Psoas muscle (tissue), 7 donors: ENCODE measurements at regions not wholly inside any gene's neighbourhood (a gene's known extent, or its start where the extent isn't known, plus 50 kb on each side); places are given as distances from the start of the nearest gene placed in this dataset.

Source experiments
- ATAC-seq, 4 donors: fragments of 200-7000 bp; cut with Tn5 transposase; one replicate each; pipeline ENCODE4 v1.9.1; 2020; ENCODE audit warnings: moderate library complexity in 3 of 4, mild to moderate bottlenecking in 2 of 4
- DNase-seq, 2 donors: peaks; one replicate each; pipeline ENCODE4 v3.0.0-alpha.2; 2020
- H3K27ac ChIP-seq: fragments of 200-600 bp; one replicate; pipeline ENCODE4 v1.8.0; 2022
- H3K27me3 ChIP-seq, 3 donors: fragments of 200-600 bp in 1 of 3; one replicate each; pipeline versions ENCODE4 v1.6.1 to v1.8.0; 2013 to 2022; ENCODE audit warnings: low read length in 2 of 3, mild to moderate bottlenecking in 2 of 3, moderate library complexity in 1 of 3; ENCODE audit not compliant: insufficient read depth in 3 of 3
- H3K36me3 ChIP-seq, 2 donors: fragments of 200-600 bp in 1 of 2; one replicate each; pipeline versions ENCODE4 v1.6.1 to v1.8.0; 2013 to 2022; ENCODE audit warnings: low read depth in 1 of 2, mild to moderate bottlenecking in 1 of 2, moderate library complexity in 1 of 2; ENCODE audit not compliant: insufficient read depth in 1 of 2
- H3K4me1 ChIP-seq: fragments of 200-600 bp; one replicate; pipeline ENCODE4 v1.8.0; 2022
- H3K4me3 ChIP-seq: fragments of 200-600 bp; one replicate; pipeline ENCODE4 v1.8.0; 2022; ENCODE audit warnings: mild to moderate bottlenecking
- H3K9me3 ChIP-seq: fragments of 200-600 bp; one replicate; pipeline ENCODE4 v1.8.0; 2022
- WGBS, 3 donors: extraction: QIAGEN DNeasy Blood & Tissue Kit; methylation state at CpG; one replicate each; pipeline versions ENCODE4 v1.1.6 to v1.1.7; 2013; 5-methylcytosine and 5-hydroxymethylcytosine counted together
- intact Hi-C, 2 donors: fragments of 100-400 bp; cut with DNase I; formaldehyde crosslinking; loops; one replicate each; pipeline versions ENCODE4 v1.11.0 to v1.14.2; 2022
- TF ChIP-seq, protein P1 (sequence below): fragments of 200-600 bp; IDR thresholded peaks from one replicate; pipeline ENCODE4 v1.8.0; 2022; ENCODE audit warnings: antibody characterized with exemption
- donor health status: healthy with polysubstance abuse.
- donor health status: DM: no; HTN: no; CAD: no; lungs with moderate emphysema.
- donor health status: Bipolar disorder and iron deficiency.
- donor health status: healthy.
- donor health status: DM: yes; HTN: yes; CAD: no.
- donor health status: DM: no; HTN: no; CAD: no.
- donor health status: DM: yes; HTN: yes; CAD: no.

DNA sequence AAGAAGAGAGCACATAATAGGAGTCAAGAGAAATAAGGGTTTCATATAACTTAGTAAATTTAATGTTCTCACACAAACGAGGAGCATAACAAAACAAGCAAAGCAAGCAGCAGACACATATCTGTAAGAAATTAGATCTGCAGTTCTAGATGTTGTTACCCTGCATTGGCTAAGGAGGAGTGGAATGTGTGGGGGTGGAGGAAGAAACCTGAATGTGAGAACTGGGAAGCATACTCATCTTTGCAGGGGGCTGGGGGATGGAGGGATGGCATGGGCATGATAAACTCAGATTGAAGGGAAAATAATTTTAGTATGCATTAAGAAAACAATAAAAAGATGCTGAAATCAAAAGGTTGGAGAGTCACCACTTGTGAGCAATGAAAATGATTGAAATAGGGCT lies 255.0 kb downstream of the LIG4 start:
- DNase-seq (no peak), ATAC-seq (no peak)
- WGBS, 3 donors, result 11 to 14% (median 13%) methylated on average over 1 of the region's 1 CpG
- Histone ChIP-seq H3K4me1 (no peaks in the 10 kb centered on the region), H3K4me3 (no peak overlapping the region), H3K27me3 (no peaks in the 10 kb centered on the region), H3K36me3 (no peaks in the 10 kb centered on the region), H3K9me3 (no peaks in the 10 kb centered on the region), H3K27ac (no peak overlapping the region)
- intact Hi-C loops, result no loop called here
- TF ChIP-seq, protein P1, sequence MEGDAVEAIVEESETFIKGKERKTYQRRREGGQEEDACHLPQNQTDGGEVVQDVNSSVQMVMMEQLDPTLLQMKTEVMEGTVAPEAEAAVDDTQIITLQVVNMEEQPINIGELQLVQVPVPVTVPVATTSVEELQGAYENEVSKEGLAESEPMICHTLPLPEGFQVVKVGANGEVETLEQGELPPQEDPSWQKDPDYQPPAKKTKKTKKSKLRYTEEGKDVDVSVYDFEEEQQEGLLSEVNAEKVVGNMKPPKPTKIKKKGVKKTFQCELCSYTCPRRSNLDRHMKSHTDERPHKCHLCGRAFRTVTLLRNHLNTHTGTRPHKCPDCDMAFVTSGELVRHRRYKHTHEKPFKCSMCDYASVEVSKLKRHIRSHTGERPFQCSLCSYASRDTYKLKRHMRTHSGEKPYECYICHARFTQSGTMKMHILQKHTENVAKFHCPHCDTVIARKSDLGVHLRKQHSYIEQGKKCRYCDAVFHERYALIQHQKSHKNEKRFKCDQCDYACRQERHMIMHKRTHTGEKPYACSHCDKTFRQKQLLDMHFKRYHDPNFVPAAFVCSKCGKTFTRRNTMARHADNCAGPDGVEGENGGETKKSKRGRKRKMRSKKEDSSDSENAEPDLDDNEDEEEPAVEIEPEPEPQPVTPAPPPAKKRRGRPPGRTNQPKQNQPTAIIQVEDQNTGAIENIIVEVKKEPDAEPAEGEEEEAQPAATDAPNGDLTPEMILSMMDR, result no peak

DNA sequence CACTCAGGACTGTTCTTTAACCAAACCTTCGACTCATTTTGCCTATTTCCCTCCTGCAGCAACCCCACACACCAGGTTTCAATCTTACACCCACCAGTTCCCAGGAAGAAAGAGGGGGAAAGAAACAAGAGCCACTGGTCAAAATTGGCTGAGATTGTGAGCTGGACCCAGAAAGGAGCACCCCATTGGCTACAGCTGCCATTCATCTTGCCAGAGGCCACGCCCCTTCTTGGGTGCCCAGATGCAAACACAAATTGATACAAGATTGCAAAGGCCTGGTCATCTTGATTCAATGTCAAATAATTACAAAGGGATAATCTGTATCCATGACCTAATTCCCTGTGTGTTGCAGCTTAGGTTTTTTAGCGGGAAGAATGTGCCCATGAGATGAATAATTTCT lies 258.4 kb downstream of the LIG4 start:
- 72 to 74% (median 73%) methylated on average over 3 of the region's 3 CpGs for WGBS, 3 donors
- no peak for DNase-seq
- no peaks in the 10 kb centered on the region for H3K27me3 ChIP-seq
- H3K9me3 ChIP-seq, result no peaks in the 10 kb centered on the region
- H3K4me1 ChIP-seq, result no peaks in the 10 kb centered on the region
- H3K4me3 ChIP-seq, result no peak overlapping the region
- TF ChIP-seq, protein P1, result no peak
- no peaks in the 10 kb centered on the region for H3K36me3 ChIP-seq
- intact Hi-C loops, result no loop called here
- ATAC-seq, result no peak
- H3K27ac ChIP-seq, result no peak overlapping the region

DNA sequence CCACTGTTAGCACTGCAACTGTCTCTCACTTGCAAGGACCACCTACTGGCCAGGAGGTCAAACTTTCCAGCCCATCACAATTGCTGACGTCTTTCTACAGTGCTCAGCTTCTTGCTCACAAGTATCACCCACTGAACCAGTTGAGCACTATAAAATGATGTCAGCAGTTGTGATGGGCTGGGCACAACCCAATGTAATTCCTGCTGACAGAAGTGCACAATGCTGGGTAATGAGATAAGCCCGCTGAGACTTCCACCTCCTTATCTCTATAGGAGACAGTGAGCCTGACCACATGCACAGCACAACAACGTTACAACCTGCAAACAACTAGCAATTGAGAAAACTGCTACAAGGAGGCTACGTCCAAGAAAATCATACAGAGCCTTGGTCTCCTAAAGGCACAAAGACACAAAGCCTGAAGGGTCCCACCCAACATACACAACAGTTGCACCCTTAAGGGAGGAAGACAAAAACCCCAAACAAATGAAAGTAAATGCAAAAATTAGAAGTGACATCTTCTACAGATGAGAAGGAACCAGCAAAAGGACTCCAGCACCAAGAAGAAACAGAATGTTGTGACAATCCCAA lies 273.2 kb downstream of the LIG4 start:
- 74 to 85% (median 82%) methylated on average over 4 of the region's 4 CpGs for WGBS, 3 donors
- Histone ChIP-seq H3K4me3 (no peak overlapping the region), H3K9me3 (peaks cover 10% of the 10 kb centered on the region), H3K27ac (no peak overlapping the region), H3K27me3 (no peaks in the 10 kb centered on the region), H3K36me3 (no peaks in the 10 kb centered on the region), H3K4me1 (no peaks in the 10 kb centered on the region)
- intact Hi-C loops, result no loop called here
- ATAC-seq, result no peak
- DNase-seq, result no peak
- TF ChIP-seq, protein P1, result no peak

DNA sequence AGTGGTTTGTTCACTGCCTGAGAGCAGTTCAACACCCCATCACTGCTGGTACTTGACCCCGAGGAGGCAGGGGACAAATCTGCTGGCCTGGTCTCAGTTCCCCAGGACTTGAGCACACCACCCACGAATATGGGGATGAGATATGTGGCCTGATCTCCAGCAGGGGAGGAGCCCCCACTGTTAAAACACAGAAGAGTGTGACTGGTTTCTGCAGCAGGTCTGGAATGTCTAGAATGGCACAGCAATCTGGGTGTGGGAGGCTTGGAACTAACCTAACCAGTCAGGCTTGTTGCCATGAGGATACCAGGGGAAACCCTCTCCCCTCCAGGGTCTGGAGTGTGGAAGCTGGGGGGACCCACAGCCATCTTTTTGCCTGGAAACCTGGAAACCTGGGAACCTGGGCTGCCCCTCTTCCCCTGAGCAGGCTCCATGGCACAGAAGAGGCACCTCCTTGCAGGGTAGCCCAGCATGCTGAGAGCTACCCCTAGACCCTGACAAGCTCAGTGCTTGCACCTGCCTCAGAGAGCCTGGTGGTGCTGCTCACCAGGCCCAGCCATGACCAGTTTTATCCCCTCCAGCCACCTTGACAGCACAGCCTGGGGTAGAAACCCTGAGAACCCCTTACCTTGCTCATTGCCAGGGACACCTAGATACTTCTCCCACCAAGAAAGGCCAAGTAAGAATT lies 273.8 kb downstream of the LIG4 start:
- TF ChIP-seq, protein P1, result no peak
- no peak for DNase-seq
- Histone ChIP-seq H3K27ac (no peak overlapping the region), H3K36me3 (no peaks in the 10 kb centered on the region), H3K4me3 (no peak overlapping the region), H3K4me1 (no peaks in the 10 kb centered on the region), H3K9me3 (peaks cover 10% of the 10 kb centered on the region), H3K27me3 (no peaks in the 10 kb centered on the region)
- no peak for ATAC-seq
- intact Hi-C loops, result no loop called here
- 57 to 63% (median 60%) methylated on average over 2 of the region's 2 CpGs for WGBS, 3 donors

DNA sequence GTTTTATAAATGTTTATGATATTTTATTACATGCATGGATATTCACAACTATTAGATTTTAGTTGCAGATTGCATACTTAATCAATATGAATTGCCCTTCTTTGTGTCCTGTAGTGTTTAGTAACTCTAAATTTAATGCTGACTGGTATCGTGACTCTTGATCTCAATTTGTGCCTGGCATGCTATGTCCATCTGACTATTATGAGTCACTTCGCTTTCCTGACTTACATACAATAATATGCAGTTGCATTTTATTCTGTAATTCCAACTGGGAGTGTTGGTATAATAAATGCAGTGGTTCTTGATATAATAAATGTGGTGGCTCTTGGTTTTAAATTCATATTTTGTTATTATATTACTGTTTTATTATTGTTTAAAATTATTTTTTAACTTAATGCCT lies 277.5 kb downstream of the LIG4 start:
- intact Hi-C loops, result no loop called here
- no peak overlapping the region for H3K27ac ChIP-seq
- no peaks in the 10 kb centered on the region for H3K27me3 ChIP-seq
- no peak overlapping the region for H3K4me3 ChIP-seq
- no peak for DNase-seq
- no peaks in the 10 kb centered on the region for H3K4me1 ChIP-seq
- H3K36me3 ChIP-seq, result no peaks in the 10 kb centered on the region
- TF ChIP-seq, protein P1, result no peak
- WGBS, 3 donors, result 77 to 85% (median 78%) methylated on average over 2 of the region's 2 CpGs
- ATAC-seq, result no peak
- peaks cover 6% of the 10 kb centered on the region for H3K9me3 ChIP-seq
